GM18507 (cell line): ENCODE measurements at regions not wholly inside any gene's neighbourhood (a gene's known extent, or its start where the extent isn't known, plus 50 kb on each side); places are given as distances from the start of the nearest gene placed in this dataset.
"Not testable (repeated sequence)": the region's sequence is repeated elsewhere in the genome, so short reads cannot be mapped to it uniquely, and the experiment has no call there.

Experiments used
- DNase-seq: peaks from one replicate; pipeline ENCODE4 v3.0.0; 2011; ENCODE audit warnings: low read depth; ENCODE audit not compliant: insufficient read length; ENCODE audit errors: extremely low spot score
- FAIRE-seq: peaks from 2 replicates; lab custom pipeline; 2011; peaks lifted over from hg19 to GRCh38; lab: Jason Lieb, UNC

DNA sequence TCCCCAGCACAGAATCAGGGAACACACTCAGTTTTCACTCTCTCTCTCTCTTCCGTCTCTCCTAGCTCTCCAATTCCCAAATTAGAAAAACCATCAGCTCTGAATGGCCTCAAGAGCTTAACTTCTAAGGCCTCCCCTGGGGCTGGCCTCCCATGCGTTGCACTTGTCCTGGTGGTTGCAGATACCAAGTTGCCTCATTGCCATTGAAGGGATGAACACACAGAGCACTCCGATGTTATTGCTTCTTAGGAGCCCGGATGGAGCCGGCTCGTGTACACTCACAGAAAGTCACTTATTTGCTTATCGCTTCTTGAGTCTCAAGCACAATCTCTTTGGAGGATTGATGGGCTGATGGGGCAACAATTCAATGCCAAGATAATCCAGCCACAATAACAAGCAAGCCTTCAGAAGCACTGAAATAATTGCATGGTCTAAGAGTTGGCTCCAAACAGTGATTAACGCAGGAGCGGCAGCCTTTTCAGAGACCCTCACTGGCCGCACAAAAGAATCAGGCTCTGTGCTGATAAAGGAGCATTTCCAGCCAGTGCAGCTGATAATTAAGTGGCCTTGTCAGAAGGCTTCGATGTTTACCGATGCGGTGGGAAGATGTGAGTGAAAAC is 175.8 kb upstream of the TMEM132C start:
- DNase-seq, result no peak
- no peak for FAIRE-seq

- DNase-seq, result no peak
- no peak for FAIRE-seq
These were observed 175.0 kb upstream of the TMEM132C start for GRCh38 chr12:128091951-128092382.

GRCh38 chr12:128098730-128099129 is 168.2 kb upstream of the TMEM132C start:
- no peak for FAIRE-seq
- no peak for DNase-seq

DNA sequence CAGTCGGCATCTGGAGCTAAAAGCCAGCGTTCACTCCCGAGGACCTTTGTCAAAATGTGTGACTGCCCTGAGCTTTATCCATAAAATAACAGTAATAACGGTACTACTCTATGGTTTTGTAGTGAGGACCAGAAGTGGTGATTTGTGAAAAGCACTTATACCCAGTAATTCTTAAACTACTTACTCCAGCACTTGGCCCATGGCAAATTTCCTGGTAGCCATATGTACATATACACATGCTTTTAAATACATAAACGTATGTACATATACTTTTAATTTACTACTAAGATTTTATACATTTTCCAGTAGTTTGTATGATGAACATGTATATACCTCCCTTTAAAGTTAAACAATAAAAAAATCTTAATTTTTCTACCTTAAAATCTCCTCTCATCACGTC is 163.8 kb upstream of the TMEM132C start:
- FAIRE-seq, result no peak
- no peak for DNase-seq

DNA sequence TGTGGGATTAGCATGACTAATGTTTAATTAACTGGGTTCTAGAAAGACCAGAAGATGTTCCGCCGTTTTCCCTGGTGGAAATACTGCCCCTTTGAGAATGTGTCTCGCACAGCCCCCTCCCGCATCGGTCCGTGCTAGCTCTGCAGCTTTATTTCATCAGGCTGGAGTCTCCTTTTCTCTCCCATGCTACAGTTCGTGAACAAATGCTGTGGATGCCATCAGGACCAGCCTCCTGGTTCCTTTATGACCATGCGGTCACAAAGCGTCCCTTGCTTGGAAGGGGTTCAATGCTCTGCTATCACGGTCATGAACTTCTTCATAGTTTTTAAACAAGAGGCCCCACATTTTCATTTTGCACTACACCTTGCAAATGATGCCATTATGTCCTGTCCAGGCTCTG is 157.7 kb upstream of the TMEM132C start:
- FAIRE-seq (no peak), DNase-seq (no peak)

DNA sequence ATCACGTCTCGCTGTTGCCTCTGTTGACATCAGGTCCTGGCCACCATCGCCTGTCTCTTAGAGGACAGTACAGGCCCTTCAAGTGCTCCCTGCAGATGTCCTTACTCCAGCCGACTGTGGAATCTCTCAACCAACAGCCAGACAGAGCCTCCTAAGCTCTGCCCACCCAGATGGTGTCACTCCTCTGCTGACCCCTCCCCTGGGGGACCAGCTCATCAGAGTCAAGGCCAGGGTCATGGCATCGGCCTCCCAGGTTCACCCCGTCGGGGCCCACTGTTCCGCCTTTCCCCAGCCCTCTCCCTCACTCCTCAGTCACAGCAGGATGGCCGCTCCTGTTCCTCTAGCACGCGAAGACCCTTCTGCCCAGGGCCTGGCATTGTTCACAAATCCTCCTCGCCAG is 157.3 kb upstream of the TMEM132C start:
- FAIRE-seq, result no peak
- no peak for DNase-seq

DNA sequence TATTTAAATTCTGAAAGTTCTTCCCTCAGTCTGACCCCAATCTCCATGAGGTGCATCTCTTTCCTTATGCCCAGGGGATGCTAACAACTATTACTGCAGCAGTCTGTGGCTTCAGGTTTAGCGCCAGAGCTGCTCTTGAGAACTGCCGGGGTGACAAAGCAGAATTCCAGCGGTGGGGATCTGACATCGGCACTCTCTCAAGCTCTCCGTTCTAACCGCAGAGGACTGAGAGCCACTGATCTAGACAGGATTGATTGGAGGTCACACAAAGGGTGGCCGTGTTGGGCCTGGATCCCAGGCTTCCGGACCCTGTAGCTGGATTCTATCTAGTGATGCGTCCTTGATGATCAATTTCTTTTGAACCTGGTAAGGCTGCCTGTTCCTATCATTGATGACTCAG is 155.6 kb upstream of the TMEM132C start:
- DNase-seq (no peak), FAIRE-seq (no peak)

- DNase-seq, result no peak
- FAIRE-seq, result no peak
These were observed 155.0 kb upstream of the TMEM132C start for GRCh38 chr12:128111951-128112350.

GRCh38 chr12:128113250-128113649 is 153.7 kb upstream of the TMEM132C start:
- FAIRE-seq, DNase-seq: not testable (repeated sequence)

GRCh38 chr12:128114485-128114884 is 152.5 kb upstream of the TMEM132C start:
- no peak for FAIRE-seq

GRCh38 chr12:128116537-128116936 is 150.4 kb upstream of the TMEM132C start:
- FAIRE-seq, result no peak

More at GRCh38 chr12:128114485-128114884, 152.5 kb upstream of the TMEM132C start:
- DNase-seq, result no peak

DNA sequence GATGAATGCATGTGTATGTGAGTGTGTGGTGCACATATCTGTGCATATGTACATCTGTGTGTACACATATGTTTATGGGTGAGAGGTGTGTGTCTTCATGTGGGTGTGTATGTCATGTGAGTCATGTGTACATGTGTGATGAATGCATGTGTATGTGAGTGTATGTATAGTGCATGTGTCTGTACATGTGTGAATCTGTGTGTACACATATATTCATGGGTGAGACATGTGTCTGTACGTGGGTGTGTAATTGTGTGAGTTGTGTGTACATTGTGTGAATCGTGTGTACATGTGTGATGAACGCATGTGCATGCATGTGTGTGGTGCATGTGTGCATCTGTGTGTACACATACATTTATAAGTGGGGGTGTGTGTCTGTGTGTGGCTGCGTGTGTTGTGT is 146.9 kb upstream of the TMEM132C start:
- DNase-seq (no peak), FAIRE-seq (no peak)

More at GRCh38 chr12:128116537-128116936, 150.4 kb upstream of the TMEM132C start:
- DNase-seq, result no peak

DNA sequence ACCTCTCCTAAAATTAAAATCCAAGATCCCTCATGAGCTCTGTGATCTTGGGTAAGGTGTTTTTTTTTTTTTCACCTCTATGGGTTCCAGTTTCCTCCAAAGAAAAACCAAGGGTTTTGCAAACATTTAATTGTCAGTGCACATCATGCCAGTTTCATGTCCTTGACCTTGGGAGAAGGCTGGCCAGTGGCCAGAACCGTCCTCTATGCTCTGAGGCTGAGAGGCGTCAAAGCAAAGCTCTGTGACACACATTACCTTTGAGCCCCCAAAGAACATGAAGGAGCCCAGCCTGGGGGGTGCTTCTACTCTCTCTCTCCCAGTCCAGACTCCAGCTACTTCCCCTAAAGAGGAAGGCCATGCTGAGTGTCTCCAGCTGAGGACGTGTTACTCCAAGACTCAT is 145.5 kb upstream of the TMEM132C start:
- FAIRE-seq, result no peak
- DNase-seq, result no peak

- FAIRE-seq, result no peak
- no peak for DNase-seq
These were observed 143.9 kb upstream of the TMEM132C start for GRCh38 chr12:128123096-128123495.

- DNase-seq, result no peak
- no peak for FAIRE-seq
These were observed 135.0 kb upstream of the TMEM132C start for GRCh38 chr12:128131955-128132354.

DNA sequence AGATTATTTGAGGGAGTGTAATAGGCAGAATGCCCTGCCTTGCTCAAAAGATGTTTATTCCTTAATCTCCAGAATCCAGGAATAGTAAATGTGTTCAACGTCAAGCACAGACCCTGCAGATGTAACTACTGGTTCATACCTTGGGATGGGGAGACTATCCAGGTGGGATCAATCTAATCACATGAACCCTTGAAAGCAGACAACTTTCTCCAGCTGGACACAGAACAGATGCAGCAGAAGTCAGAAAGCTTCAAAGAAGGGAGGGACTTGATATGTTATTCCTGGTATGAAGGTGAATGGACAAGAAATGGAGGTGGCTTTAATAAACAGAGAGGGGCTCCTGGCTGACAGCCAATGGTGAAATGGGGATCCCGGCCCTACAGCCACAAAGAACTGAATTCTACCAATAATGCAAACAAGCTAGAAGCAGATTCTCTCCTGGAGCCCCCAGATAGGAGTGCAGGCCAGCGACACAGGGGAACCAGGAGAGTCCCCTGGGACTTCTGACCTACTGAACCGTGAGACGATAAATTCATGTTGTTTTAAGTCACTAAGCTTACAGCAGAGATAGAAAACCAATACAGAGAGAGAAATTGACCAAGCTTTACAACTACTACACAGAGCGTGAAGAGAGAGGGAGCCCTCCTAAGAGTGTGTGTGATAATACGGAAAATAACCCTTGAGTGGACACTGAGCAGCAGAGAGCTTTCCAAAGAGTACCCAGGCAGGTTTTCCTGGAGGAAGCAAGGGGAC is 133.5 kb upstream of the TMEM132C start:
- DNase-seq (no peak), FAIRE-seq (no peak)

DNA sequence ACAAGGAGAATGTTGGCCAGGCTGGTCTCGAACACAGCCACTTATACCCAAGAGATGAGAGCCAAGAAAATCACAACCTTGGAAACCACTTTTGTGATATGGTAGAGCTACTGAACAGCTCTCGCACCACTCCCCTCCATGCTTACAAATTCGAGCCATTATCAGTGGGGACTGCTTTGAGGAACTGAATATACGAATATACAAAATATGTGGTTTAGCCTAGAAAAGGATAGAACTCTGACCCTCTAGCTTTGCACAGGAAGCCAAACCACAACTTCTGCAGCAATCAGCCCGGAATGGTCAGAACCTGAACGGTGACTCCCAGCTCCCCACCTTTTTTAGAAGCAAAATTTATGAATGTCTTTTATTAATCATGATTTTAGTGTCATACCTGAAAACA is 129.8 kb upstream of the TMEM132C start:
- DNase-seq (no peak), FAIRE-seq (no peak)

- DNase-seq (no peak), FAIRE-seq (no peak)
These were observed 128.8 kb upstream of the TMEM132C start for GRCh38 chr12:128138125-128138524.

DNA sequence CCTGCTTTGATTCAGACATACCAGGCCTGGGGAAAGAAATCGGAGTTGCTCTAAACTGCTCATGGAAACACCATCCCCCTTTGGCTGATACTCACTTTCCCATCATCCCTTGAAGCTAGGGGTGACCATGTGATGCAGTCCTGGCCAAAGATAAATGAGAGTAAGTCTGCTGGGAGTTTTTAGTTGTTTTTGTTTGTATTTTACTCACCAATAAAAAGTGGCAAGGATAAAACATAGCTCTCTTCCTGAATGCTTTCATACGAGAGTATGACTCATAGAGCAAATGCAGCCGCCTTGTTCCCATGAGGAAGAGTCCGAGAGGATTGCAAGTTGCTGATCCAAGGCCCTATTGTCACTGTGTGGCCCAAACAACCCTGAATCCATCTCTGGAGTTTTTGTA is 126.4 kb upstream of the TMEM132C start:
- no peak for FAIRE-seq
- DNase-seq, result no peak

DNA sequence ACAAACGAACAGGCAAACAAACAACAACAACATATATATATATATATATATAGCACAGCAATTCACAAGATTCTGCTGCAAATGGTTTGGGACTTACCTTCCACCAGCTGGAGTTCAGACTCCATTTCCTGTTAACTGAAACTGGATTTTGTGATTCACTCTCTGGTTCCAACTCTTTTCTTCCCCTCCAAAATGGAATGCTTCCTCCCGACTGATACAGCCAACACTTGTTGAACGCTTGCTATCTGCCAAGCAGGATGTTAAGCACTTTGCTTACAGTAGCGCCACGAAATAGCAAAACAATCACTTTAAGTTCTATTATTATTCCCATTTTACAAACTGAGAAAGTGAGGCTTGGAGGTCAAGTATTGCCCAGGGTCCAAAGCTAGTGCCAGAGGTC is 116.0 kb upstream of the TMEM132C start:
- FAIRE-seq, result no peak

GRCh38 chr12:128155571-128155970 is 111.4 kb upstream of the TMEM132C start:
- DNase-seq, result no peak
- FAIRE-seq, result no peak

More for the DNA sequence above, 116.0 kb upstream of the TMEM132C start:
- no peak for DNase-seq
